ENCODE measurements at regions not wholly inside any gene's neighbourhood (a gene's known extent, or its start where the extent isn't known, plus 50 kb on each side); places are given as distances from the start of the nearest gene placed in this dataset.
"Not testable (repeated sequence)": the region's sequence is repeated elsewhere in the genome, so short reads cannot be mapped to it uniquely, and the experiment has no call there.

DNA sequence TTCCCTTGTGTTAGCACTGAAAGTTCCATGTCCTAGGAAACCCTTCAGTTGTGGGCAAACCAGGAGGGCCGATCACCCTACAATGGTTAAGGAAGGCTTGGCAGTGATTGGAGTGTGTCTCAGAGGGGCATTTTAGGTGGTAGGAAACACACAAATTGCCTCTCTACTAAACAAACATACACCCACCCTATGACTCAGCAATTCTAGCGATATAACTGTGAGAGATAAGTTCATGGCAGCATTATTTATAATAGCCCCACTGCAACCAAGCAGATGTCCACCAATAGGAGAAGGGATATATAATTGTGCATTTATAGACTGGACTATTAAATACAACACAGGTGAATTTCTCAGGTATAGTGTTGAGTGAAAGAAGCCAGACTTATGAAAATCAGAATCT lies 543.1 kb downstream of the UQCRFS1 start:
- no peak for DNase-seq (ENCODE audit: low read depth)

DNA sequence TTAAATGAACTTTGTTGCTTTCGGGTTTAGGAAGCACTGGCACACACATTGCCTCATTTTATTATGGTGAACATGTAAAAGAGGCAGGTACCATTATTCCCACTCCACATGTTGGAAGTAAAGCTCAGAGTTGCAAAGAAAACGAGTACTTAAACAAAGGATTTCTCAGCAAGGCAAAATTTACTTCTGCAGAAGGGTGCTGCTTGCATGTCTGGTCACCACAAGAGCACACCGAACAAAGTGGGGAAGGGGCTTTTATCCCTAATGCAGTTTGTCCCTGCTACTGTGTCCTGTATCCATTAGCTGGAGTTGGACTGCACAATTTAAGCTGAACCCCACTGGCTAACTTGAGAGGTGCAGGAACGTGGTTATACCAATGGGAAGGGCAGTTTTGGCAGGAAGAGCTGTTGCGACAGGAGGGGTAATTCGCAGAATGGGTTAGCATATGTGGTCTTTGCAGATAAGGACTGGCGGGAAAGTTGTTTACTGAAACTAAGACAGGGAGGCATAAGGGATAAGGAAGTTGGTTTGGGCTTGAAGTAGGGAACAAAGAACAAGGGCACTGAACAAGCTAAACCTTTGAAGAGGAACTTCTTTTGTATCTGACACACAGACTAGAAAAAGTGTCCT lies 545.5 kb downstream of the UQCRFS1 start:
- DNase-seq (ENCODE audit: low read depth) = no peak

DNA sequence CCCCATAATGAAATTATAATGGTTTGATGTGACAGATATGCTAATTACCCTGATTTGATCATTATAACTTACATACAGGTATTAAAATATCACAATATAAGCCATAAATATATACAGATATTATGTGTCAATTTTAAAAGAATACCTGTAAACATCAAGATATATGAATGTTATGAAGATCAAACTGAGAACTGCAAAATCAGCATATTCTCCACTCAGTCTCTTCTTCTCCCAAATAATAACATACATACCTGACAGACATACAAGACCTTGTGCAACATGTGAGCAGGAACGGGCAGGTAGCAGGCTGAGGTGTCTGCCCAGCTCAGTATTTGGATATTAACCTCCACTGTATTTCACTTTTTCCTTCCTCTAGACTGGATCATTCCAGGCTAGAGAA lies 547.2 kb downstream of the UQCRFS1 start:
- DNase-seq (ENCODE audit: low read depth) = no peak

DNA sequence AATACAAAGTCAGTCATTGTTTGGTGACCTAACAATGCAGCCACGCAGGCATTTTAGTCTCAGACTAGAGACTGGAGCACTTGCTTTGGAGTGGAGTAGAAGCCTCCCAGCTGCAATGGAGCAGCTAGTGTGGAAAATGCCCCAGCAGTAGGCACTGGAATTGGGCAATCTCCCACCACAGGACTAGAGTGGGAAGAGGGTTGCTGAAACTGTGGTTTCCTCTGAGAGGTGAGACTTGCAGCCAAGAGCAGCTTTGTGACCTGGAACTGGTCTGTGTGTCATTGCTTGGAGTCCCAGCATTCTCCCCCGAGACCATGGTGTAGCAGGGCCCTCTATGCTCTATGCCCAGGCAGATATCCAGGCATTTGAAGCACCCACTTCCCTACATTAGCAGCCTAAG lies 556.3 kb downstream of the UQCRFS1 start:
- DNase-seq (ENCODE audit: low read depth) = no peak

DNA sequence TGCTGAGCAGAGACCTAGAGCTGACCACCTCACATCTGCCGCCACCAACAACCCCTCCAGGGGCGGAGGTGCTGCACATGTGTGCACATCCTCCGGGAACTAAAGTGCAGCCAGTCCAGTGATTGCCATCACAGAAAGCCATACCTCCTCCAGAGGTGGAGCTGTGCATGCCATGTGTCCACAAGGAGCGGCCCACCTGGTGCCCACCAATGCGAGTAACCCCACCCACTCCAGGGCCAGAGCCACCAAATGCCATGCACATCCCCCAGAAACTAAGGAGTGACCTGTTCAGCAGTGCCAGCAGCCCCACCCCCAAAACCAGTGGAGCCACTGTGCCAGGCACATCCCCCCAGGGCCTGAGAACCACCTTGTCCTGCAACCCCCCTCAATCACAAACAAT lies 557.9 kb downstream of the UQCRFS1 start:
- DNase-seq (ENCODE audit: low read depth) = no peak

DNA sequence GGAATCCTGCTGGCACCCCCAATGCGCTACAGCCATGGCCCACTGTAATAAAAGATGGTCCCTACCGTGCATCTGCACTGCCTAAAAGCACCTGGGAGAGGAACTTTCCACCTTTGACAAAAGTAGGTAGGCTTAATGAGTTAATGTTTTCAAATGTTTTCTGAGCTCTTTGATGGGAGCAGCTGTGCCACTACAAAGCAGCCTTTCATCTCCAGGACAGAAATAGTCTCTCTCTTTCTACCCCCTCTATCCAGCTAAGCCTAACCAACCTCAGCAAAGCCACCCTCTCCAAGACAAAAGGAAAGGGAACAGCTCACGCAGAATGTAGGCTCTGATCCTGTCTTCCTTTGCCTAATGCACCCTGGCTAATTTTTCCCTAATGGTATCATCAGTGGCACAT lies 560.2 kb downstream of the UQCRFS1 start:
- no peak for DNase-seq (ENCODE audit: low read depth)

DNA sequence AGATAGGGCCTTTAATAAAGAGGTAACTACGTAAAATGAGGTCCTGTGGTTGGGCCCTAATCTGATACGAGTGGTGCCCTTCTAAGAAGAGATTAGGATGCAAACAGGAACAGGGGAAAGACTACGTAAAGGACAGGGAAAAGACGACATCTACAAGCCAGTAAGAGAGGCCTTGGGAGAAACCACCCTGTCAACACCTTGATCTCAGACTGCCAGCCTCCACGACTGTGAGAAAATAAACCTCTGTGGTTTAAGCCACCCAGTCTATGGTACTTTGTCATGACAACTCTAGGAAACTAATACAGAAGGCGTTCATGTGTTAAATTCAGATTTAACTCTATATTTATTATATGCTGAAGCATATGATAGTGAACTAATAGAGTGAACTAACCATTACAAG lies 566.3 kb downstream of the UQCRFS1 start:
- no peak for DNase-seq (ENCODE audit: low read depth)

DNA sequence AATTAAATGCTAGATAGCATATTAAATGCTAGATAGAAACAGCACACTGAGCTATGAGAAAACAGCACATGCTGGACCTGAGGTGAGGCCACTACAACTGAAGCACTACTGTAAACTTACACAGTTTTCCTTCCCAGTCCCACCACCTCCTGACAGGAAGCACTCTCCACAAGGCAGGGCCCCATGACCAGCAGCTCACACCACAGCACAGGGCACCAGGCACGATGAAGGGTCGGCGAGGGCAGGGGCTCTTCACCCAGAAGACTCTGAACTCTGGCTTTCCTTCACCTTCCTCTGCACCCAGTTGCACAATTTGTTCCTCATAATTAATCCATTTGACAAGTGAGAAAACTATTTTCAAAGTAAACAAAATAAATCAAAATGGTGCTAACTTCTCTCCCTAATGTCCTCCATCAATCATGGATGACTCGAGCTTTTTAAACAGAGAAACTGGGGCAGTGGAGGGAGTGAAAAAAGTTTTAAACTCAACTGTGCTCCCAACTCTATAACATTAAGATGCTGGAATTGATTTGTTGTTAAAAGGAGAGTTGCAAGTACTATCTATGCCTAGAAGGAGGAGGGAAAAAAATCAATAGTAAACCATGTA lies 568.7 kb downstream of the UQCRFS1 start:
- DNase-seq (ENCODE audit: low read depth) = no peak

DNA sequence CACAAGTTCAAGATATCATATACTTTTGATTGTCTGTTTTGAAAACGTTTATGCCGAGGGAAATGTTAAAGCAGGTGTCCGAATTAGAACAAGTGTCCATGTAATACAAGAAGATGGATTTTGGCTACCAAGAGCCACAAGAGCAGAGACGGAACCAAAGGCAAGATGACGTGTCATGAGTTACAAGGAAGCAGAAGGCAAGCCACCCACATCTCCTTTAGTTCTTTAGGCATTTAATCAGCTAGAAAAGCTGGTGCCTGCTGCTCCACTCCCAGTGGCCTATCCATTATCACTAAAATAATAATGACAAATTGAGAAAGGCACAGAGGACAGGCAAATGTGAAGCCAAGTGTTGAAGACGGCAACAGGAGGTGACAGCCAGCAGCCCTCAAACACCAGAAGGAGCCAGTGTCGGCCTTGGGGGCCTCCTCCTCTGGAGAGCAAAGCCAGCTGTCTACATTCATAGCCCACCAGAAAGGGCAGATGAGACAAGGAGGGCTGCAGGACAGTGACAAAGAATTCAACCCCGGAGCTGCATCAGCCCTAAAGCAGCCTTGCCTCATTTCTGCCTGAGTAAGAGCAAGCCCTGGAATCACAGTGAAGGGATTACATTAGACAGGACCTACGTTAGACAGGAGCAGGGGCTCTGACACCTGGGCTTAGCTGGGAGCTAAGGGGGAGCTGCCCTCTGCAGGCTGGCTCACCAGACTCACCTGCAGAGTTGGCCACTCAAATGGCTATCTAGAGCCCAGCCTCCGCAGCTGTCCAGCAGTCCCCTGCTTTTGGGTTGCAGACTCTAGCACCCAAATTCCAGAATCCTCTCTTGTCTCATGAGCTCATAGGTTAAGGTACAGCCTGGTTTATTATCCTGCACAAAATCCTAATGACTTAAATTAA lies 569.9 kb downstream of the UQCRFS1 start:
- no peak for DNase-seq (ENCODE audit: low read depth)

DNA sequence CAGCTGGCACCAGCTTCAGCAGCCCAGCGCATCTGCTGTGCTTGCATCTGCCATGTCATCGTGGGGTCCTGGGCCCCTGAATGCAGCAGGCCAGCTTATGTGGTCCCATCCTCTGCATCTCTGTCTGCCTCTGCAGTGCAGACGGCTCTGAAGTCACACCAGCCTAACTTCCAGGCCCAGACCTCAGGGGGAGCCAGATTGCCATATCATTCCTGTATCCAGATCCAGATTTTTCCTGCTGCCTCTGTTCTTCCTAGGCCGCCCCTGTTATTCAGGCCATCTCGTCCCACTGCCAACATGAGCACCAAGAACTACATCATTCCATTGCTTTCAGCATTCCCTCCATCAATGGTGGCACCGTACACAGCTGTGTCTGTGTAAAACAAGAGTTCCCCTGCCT lies 571.6 kb downstream of the UQCRFS1 start:
- no peak for DNase-seq (ENCODE audit: low read depth)

DNA sequence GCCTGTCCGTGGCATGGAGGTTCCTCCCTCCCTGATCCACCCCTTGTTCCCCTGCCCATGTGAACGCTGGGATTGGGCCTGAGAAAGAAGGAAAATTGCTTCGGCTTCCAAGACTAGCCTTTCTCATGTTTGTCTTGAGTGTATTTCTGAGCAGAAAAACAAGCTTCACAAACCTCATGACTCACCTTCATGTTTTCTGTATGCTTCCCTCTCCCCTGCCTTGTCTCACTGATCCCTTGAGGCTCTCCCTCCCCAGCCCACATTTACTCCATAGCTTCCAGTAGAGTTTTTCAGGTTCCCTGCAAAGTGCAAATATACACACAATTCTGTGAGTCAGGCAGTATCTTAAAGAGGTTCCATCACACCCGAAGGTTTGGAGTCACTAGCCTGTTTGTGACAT lies 572.4 kb downstream of the UQCRFS1 start:
- no peak for DNase-seq (ENCODE audit: low read depth)

DNA sequence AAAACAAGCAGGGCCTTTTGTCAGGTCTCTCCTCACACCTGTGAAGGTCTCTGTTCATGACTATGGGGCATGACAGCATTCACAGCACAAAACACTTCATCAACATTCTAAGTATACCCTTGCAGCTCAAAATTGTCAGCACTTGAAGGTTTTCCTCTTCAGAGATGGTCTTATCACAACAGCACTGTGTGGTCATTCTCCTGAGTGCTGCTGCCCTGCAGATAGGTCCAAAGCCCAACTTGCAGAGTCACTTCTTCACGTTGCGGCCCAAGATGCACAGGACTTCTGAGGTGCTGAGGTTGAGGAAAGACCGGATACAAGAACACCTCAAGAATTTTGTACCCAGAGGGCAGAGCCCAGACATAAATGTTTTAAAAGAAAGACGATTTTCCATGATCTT lies 574.5 kb downstream of the UQCRFS1 start:
- DNase-seq (ENCODE audit: low read depth) = no peak

DNA sequence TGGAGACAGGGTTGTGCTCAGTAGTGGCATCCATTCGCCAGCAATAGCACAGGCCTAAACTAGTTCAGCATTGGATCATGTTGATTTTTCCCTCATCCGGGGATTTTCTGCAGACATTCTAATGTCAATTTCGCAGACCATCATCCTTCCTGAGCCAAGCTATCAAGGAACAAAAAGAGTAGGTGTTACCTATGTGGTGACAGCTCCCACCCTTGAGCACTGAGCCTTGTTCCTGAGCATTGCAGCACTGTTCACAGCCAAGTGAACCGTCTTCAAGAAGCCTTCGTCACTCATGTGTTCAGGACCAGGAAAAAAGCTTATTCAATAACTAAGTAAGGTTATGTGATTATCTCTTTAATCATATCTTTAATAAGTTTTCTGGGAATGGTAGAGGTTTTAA lies 576.2 kb downstream of the UQCRFS1 start:
- DNase-seq (ENCODE audit: low read depth) = no peak

DNA sequence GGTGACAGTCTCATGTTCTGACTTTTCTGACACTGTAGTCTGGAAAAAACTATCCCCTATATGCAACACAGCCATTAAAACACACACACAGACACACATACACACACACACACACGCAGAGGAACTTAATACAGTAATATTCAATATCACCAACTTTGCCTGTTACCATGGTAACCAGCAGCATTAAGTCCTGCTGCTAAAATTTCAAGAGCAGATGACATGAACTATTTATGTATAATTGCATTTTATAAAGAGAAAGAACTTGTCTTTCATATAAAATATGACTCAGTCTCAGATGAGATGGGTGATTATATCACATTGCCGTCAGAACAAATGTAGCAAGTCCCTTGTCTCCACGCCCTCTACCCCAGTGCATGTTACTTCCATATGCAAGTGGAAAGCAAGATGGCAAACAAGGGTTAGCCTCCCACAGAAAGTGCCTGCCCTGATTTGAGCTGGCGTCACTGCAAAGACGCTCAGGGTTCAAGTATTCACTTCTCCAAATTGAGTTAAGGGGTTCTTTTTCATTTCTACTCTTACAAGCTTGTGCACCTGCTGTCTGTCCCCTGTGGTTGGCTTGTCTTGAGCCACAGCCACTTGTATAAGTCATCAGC lies 576.8 kb downstream of the UQCRFS1 start:
- no peak for DNase-seq (ENCODE audit: low read depth)

DNA sequence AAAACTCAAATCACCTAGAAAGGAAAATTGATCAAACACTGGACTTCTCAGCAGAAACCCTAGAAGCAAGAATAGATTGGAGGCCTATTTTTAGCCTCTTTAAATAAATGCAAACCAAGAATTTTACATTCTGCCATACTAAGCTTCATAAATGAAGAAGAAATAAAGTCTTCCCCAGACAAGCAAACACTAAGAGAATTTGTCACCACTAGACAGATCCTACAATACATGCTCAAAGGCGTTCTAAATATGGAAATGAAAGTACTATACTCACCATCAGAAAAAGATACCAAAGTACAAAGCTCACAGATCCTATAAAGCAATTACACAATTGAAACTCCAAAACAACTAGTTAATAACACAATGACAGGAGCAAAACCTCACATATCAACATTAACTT lies 578.1 kb downstream of the UQCRFS1 start:
- no peak for DNase-seq (ENCODE audit: low read depth)

DNA sequence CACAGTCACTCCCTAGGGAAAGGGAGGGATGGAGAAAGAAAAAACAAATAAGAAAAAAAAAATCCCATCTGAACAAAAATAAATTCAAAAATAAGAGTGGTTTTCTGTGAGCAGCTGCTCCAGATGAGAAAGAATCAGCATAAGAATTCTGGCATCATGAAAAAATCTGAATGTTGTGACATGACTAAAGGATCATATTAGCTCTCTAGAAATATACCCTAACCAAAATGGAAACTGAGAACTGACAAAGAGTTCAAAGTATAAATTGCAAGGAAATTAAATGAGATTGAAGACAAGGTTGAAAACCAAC lies 579.0 kb downstream of the UQCRFS1 start:
- no peak for DNase-seq (ENCODE audit: low read depth)

DNA sequence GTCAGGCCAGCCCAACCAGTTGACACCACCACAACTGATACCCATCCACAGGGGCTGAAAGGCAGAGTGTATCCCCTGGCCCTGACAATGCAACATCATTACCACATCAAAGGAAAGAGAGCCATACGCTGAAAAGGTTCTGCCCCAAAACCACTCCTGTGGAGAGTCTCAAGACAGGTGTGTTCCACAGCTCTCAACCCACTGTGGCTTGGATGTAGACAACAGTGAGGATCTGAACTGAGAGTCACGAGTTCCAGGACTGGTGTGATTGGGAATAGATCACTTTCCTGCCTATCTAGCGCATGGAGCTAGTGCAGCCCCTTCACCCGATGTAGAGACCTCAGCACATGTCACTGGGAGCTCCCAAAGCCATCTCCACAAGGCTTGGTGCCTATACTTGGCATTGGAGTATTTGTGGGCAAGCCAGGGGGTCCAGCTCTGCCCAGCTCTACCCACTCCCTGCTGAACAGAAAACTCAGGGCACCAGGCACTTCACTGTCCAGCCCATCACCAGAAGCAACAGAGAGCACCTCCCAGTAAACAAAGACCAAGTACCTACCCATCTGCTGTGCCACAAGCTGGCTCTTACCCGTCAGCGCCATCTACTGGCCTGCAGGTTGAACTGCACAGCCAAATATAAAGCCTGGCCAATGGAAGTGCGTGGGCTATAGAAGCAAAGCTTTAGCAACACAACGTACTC lies 579.5 kb downstream of the UQCRFS1 start:
- DNase-seq (ENCODE audit: low read depth) = no peak

DNA sequence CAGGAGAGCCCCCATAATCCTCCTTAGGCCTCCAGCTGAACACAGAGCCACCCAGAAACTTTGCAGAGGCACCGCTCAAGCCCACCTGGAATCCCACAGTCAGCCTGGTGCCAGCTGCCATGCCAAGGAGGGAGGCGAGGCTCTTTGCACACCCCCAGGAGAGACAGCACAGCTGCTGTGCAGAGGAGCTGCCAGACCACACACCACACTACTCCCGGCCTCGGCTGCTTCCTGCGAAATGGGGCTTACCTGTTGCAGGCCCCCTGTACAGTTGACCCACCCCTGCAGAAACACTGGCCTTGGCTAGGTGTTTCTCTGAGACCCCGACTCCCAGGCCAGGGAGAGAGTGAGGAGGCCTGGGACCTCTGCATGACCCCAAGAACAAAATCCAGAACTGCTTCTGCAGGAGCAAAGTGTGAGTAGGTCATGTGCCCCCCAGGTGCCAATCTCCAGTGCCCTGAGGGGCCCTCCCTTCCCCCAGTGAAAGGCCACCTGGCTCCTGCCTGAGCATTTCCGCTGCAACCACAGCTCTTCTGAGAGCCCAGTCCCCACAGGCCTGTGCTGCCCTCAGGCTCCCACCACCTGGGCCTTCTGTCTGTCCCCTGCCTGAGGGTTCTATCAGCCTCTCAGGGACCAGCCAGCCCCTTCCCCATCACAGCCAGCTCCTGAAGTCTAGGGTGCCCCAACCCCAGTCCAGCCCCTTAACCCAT lies 580.4 kb downstream of the UQCRFS1 start:
- DNase-seq (ENCODE audit: low read depth) = no peak

DNA sequence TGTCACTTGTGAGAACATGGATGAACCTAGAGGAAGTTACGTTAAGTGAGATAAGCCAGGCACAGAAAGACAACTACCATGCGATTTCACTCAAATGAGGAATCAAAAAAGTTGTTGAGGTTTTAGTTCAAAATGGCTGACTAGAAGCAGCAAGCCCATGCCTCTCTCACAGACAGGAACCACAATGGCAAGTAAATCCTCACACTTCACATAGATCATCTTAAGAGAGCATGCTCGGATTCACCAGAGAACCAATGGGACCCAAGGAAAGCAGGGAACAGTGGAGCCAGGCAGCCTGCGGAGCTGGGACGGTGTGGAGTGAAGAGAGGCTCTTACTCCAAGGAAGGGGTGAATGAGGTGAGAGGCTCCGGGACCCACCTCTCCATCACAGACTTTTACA lies 581.0 kb downstream of the UQCRFS1 start:
- no peak for DNase-seq (ENCODE audit: low read depth)

DNA sequence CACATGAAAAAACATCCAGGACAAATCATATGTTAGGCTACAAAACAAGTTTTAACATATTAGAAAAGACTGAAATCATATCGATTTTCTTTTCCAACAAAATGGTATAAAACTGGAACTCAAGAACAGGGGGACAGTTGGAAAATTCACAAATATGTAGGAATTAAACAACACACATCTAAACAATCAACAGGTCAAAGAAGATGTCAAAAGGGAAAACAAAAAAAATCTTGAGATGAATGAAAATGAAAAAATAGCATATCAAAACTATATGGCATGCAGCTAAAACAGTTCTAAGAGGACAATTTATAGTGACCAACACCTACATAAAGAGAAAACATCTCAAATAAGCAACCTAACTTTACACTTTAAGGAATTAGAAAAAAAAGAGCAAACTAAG lies 585.3 kb downstream of the UQCRFS1 start:
- DNase-seq (ENCODE audit: low read depth) = no peak

DNA sequence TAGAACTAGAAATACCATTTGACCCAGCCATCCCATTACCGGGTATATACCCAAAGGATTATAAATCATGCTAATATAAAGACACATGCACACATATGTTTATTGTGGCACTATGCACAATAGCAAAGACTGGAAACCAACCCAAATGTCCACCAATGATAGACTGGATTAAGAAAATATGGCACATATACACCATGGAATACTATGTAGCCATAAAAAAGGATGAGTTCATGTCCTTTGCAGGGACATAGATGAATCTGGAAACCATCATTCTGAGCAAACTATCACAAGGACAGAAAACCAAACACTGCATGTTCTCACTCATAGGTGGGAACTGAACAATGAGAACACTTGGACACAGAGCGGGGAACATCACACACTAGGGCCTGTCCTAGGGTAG lies 586.5 kb downstream of the UQCRFS1 start:
- not testable (repeated sequence) for DNase-seq (ENCODE audit: low read depth)

All from stimulated activated CD8-positive, alpha-beta memory T cell treated with anti-CD3 and anti-CD28 coated beads, Interleukin-7, amount 100 ng/mL, for 24 hours (primary cell).